22Rv1 (cell line): ENCODE measurements at regions not wholly inside any gene's neighbourhood (a gene's known extent, or its start where the extent isn't known, plus 50 kb on each side); places are given as distances from the start of the nearest gene placed in this dataset.

Experiments used
- CTCF ChIP-seq: fragments of 450-650 bp; IDR thresholded peaks from 2 replicates; pipeline ENCODE4 v1.5.1; 2017; ENCODE audit warnings: mild to moderate bottlenecking
- ZFX ChIP-seq: fragments of 450-650 bp; IDR thresholded peaks from 2 replicates; pipeline ENCODE4 v1.6.1; 2017; ENCODE audit warnings: antibody characterized with exemption, borderline replicate concordance

- TF ChIP-seq CTCF (no peak), ZFX (no peak)
Observed at GRCh38 chr2:147657086-147658000, 187.5 kb upstream of the ACVR2A start.
